ENCODE measurements at regions not wholly inside any gene's neighbourhood (a gene's known extent, or its start where the extent isn't known, plus 50 kb on each side); places are given as distances from the start of the nearest gene placed in this dataset.

DNA sequence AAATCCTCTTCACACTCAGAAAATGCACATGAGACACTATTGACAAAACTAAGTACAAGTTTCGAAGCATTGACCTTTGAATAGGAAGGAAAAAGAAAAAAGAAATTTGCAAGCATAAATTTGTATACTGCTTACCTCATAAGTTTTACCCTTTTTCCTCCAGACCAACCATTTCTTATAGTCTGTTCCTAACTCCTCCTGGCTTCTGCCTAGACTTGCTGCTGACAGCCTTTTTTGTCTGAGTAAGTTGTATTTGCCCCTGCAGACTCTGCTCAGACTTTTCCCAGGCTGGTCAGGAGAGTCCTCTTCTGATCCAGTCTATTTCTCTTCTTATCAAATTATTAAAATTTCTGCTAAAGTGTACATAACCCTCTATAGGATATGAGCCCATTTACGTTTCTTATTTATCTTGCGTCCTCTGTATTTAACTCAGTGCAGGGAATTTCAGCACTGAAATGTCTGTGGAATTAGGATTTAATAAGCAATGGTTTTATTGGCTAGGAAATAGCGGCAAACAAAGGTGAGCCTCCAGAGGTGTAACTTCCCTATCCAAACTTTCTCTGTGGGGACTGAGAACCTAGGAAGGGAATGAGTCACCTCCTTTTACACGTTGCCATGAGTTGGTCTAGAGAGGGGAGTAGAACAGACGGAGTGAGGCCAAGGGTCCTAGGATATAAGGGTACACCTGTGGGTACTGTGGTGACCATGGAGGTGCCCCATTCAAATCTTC, 207.1 kb upstream of the MARCKS start:
- DNase-seq: no peak
- Mint-ChIP-seq H3K4me1 (no peaks in the 10 kb centered on the region), H3K27ac (no peak overlapping the region), H3K36me3 (no peaks in the 10 kb centered on the region), H3K27me3 (ENCODE audit: low read depth in 3 of 3) (peaks cover 2 to 4% (median 3%) of the 10 kb centered on the region in 3 donors), H3K9me3 (peaks cover 0 to 4% (median 0%) of the 10 kb centered on the region in 6 donors), H3K4me3 (no peak overlapping the region)

DNA sequence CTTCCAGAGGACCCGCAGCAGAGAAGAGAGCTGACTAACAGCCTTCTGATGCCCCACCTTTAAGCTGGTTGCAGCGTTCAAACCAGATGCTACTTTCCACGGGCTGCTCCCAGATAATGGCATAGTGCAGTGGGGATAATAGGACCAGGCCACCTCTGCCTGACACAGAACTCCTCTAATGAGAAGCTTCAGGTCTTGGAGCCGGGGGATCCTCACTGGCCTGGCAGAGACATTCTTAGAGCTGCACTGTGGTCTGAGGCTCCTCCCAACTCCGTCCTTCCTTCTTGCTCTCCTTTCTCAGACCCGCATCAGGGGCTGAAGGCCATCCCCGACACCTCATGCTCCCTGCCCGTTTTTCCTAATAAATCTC, 206.6 kb upstream of the MARCKS start:
- H3K27me3 Mint-ChIP-seq (ENCODE audit: low read depth in 3 of 3): peaks cover 2 to 4% (median 3%) of the 10 kb centered on the region in 3 donors
- H3K27ac Mint-ChIP-seq: no peak overlapping the region
- peaks cover 0 to 4% (median 0%) of the 10 kb centered on the region in 6 donors for H3K9me3 Mint-ChIP-seq
- H3K4me1 Mint-ChIP-seq: no peaks in the 10 kb centered on the region
- no peak overlapping the region for H3K4me3 Mint-ChIP-seq
- no peaks in the 10 kb centered on the region for H3K36me3 Mint-ChIP-seq
- DNase-seq: no peak

GRCh38 chr6:113651120-113651519, 206.0 kb upstream of the MARCKS start:
- Mint-ChIP-seq H3K9me3 (peaks cover 0 to 4% (median 0%) of the 10 kb centered on the region in 6 donors), H3K4me3 (no peak overlapping the region)

DNA sequence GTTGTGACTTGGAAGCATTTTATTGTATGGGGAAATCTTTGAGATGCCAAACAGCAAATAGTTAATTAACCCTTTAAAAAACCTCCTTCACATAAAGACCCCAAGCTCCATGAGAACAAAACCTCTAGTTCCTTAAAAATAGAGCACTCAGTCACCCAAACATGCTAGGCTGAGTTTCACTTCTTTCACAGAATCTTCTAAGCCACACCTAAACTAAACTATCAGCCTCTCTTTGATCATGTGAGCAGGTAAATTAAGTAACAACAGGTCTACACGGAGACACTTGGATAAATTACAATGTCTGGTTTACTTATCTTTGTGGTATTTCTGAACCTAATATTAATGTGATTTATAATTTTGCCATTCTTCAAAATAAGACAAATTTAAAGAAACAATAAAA, 205.2 kb upstream of the MARCKS start:
- Mint-ChIP-seq H3K27ac (no peak overlapping the region), H3K4me3 (no peak overlapping the region), H3K36me3 (no peaks in the 10 kb centered on the region), H3K9me3 (peaks cover 0 to 4% (median 0%) of the 10 kb centered on the region in 6 donors), H3K4me1 (no peaks in the 10 kb centered on the region), H3K27me3 (ENCODE audit: low read depth in 3 of 3) (peaks cover 2 to 3% (median 2%) of the 10 kb centered on the region in 3 donors)
- DNase-seq: no peak

More at GRCh38 chr6:113651120-113651519, 206.0 kb upstream of the MARCKS start:
- peaks cover 2 to 4% (median 3%) of the 10 kb centered on the region in 3 donors for H3K27me3 Mint-ChIP-seq (ENCODE audit: low read depth in 3 of 3)
- H3K4me1 Mint-ChIP-seq: no peaks in the 10 kb centered on the region
- DNase-seq: no peak
- no peak overlapping the region for H3K27ac Mint-ChIP-seq
- no peaks in the 10 kb centered on the region for H3K36me3 Mint-ChIP-seq

GRCh38 chr6:113653275-113653674, 203.9 kb upstream of the MARCKS start:
- H3K4me3 Mint-ChIP-seq: no peak overlapping the region
- no peak for DNase-seq
- H3K36me3 Mint-ChIP-seq: no peaks in the 10 kb centered on the region
- peaks cover 0 to 4% (median 0%) of the 10 kb centered on the region in 6 donors for H3K9me3 Mint-ChIP-seq
- H3K4me1 Mint-ChIP-seq: no peaks in the 10 kb centered on the region
- H3K27me3 Mint-ChIP-seq (ENCODE audit: low read depth in 3 of 3): peaks cover 0 to 3% (median 2%) of the 10 kb centered on the region in 3 donors
- H3K27ac Mint-ChIP-seq: no peak overlapping the region

- no peak overlapping the region for H3K27ac Mint-ChIP-seq
- no peak overlapping the region for H3K4me3 Mint-ChIP-seq
- no peak for DNase-seq
- H3K27me3 Mint-ChIP-seq (ENCODE audit: low read depth in 3 of 3): peaks cover 0 to 3% (median under 1%) of the 10 kb centered on the region in 3 donors
- H3K4me1 Mint-ChIP-seq: no peaks in the 10 kb centered on the region
- H3K9me3 Mint-ChIP-seq: peaks cover 0 to 2% (median 0%) of the 10 kb centered on the region in 6 donors
- no peaks in the 10 kb centered on the region for H3K36me3 Mint-ChIP-seq
Observed at GRCh38 chr6:113654396-113654795, 202.7 kb upstream of the MARCKS start.

DNA sequence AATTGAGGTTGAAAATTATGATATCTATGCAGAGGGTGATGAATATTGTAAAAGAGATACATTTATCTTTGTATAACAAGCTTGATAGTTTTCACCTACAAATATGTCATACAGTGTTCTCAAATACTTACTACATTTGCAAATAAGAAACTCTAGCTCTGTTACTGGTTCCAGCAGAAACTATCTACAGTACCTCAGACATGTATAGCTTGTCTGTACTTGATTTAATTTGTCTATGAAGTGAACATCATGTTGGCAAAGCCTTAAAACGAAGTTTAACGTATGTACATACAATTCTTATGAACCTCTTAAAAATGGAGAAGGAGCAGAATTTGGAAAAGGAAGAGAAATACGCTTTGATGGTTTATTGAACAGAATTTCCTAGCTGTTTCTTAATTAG, 201.4 kb upstream of the MARCKS start:
- H3K27ac Mint-ChIP-seq: no peak overlapping the region
- no peaks in the 10 kb centered on the region for H3K36me3 Mint-ChIP-seq
- DNase-seq: no peak
- H3K27me3 Mint-ChIP-seq (ENCODE audit: low read depth in 3 of 3): no peaks in the 10 kb centered on the region
- no peaks in the 10 kb centered on the region for H3K4me1 Mint-ChIP-seq
- no peaks in the 10 kb centered on the region for H3K9me3 Mint-ChIP-seq
- no peak overlapping the region for H3K4me3 Mint-ChIP-seq

DNA sequence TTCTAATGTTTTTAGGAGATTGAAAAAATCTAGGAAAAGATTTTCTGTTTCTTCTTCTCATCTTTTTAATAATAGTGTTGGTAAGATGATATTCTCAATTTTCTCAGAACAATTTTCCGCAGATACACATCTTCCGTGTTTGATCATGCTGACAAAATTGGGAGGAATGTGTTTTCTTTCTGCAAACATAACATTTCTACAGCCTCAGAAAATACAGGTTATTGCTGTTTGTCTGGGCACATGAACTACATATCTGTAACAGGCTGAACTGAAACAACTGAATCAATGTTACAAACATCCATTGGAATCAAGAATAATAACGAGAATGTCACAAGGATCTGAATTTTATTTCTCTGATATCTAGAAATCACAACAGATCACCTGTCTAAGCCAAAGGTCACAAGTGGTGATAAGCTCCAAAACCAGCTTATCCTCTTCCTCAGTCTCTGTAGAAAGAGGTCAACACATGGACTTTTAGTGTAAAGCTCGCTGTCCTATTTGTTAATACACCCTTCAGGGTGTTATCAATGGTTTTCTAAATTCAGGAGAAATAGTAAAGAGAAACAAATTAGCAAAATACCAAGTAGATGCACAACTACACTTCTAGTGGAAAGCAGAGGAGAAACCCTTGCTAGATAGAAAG, 197.3 kb upstream of the MARCKS start:
- Mint-ChIP-seq H3K27me3 (ENCODE audit: low read depth in 3 of 3) (no peaks in the 10 kb centered on the region), H3K36me3 (no peaks in the 10 kb centered on the region), H3K4me1 (no peaks in the 10 kb centered on the region), H3K27ac (no peak overlapping the region), H3K9me3 (peaks cover 0 to 3% (median under 1%) of the 10 kb centered on the region in 6 donors), H3K4me3 (no peak overlapping the region)
- no peak for DNase-seq

GRCh38 chr6:113660819-113661218, 196.3 kb upstream of the MARCKS start:
- no peak overlapping the region for H3K27ac Mint-ChIP-seq
- peaks cover 0 to 5% (median 2%) of the 10 kb centered on the region in 6 donors for H3K9me3 Mint-ChIP-seq
- DNase-seq: no peak
- no peaks in the 10 kb centered on the region for H3K27me3 Mint-ChIP-seq (ENCODE audit: low read depth in 3 of 3)
- H3K36me3 Mint-ChIP-seq: no peaks in the 10 kb centered on the region
- no peak overlapping the region for H3K4me3 Mint-ChIP-seq
- no peaks in the 10 kb centered on the region for H3K4me1 Mint-ChIP-seq

DNA sequence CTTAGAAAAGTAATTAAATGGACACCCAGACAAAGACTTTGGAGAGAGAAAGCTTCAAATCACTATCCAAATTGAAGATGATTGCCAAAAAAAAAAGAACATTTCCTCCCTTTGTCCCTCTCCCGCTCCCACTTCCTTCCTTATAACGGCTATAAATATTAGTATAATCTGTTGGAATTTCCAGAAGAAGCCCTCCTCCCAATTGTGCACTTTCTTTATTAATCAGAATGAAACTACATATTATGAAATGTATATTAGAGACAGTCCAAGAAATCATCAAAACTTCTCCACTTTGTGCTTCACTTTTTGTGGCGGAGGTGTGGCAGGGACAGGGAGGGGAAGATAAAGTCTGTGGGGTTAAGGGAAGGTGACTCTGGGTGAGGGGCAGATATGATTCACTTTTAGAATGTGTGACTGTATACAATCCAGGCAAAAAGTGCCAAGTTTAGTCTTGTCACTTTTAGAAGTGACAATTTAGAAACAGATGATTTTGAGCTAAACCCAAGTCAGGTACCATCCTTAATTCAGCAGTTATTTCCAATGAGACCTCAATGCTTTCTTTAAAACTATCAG, 195.0 kb upstream of the MARCKS start:
- Mint-ChIP-seq H3K36me3 (no peaks in the 10 kb centered on the region), H3K4me3 (no peak overlapping the region), H3K9me3 (peaks cover 0 to 5% (median 2%) of the 10 kb centered on the region in 6 donors), H3K4me1 (no peaks in the 10 kb centered on the region), H3K27me3 (ENCODE audit: low read depth in 3 of 3) (no peaks in the 10 kb centered on the region), H3K27ac (no peak overlapping the region)
- DNase-seq: no peak

DNA sequence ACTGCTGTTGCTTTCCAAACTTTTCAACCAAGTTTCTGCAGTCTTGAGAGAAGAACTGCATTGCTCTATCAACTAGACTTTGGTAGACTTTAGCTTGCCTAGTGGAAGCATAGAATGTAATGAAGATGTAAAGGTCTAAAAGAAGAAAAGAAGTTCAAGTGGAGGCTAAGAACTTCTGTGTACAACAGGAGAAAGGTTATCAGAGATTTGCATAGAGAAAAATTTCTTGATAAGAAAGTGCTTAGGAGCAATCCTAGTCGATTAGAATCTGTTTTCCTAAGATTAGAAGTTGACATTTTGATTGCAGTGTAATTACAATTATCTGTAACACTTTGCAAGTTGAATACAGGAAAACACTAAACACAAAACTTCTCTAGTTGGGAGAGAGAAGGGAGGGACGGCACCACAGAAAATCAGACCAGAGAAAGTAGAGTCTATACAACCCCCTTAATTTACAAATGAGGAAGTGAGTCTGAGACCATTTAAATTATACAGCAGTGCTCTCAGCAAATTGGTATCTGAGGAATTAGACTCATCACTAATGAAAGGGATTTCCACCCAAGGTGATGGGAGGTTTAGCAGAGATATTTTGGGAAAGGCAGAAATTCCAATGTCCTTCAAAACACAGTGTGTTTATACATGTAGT, 194.3 kb upstream of the MARCKS start:
- DNase-seq: no peak
- Mint-ChIP-seq H3K27ac (no peak overlapping the region), H3K4me1 (no peaks in the 10 kb centered on the region), H3K27me3 (ENCODE audit: low read depth in 3 of 3) (no peaks in the 10 kb centered on the region), H3K9me3 (peaks cover 0 to 6% (median 2%) of the 10 kb centered on the region in 6 donors), H3K36me3 (no peaks in the 10 kb centered on the region), H3K4me3 (no peak overlapping the region)

GRCh38 chr6:113664909-113665308, 192.2 kb upstream of the MARCKS start:
- H3K4me1 Mint-ChIP-seq: no peaks in the 10 kb centered on the region
- peaks cover 0 to 6% (median 2%) of the 10 kb centered on the region in 6 donors for H3K9me3 Mint-ChIP-seq
- no peak for DNase-seq
- no peak overlapping the region for H3K27ac Mint-ChIP-seq
- H3K4me3 Mint-ChIP-seq: no peak overlapping the region
- no peaks in the 10 kb centered on the region for H3K27me3 Mint-ChIP-seq (ENCODE audit: low read depth in 3 of 3)
- no peaks in the 10 kb centered on the region for H3K36me3 Mint-ChIP-seq

- peaks cover 0 to 6% (median 2%) of the 10 kb centered on the region in 6 donors for H3K9me3 Mint-ChIP-seq
- no peaks in the 10 kb centered on the region for H3K27me3 Mint-ChIP-seq (ENCODE audit: low read depth in 3 of 3)
- H3K27ac Mint-ChIP-seq: no peak overlapping the region
- no peaks in the 10 kb centered on the region for H3K4me1 Mint-ChIP-seq
- no peak for DNase-seq
- no peaks in the 10 kb centered on the region for H3K36me3 Mint-ChIP-seq
- no peak overlapping the region for H3K4me3 Mint-ChIP-seq
Observed at GRCh38 chr6:113668641-113669408, 188.3 kb upstream of the MARCKS start.

All from immature natural killer cell (primary cell).